PFSK-1 (cell line): ENCODE measurements at regions not wholly inside any gene's neighbourhood (a gene's known extent, or its start where the extent isn't known, plus 50 kb on each side); places are given as distances from the start of the nearest gene placed in this dataset.

ENCODE experiments used
- FOXP2 ChIP-seq: optimal IDR thresholded peaks from 2 replicates; pipeline ENCODE3; 2011; ENCODE audit warnings: borderline replicate concordance, control low read depth, inconsistent platforms; ENCODE audit not compliant: insufficient read depth; ENCODE audit errors: extremely low read length, extremely low read depth
- POLR2AphosphoS5 ChIP-seq: IDR thresholded peaks from 2 replicates; pipeline ENCODE4 v1.6.1; 2012; ENCODE audit warnings: low read depth, mild to moderate bottlenecking, control low read depth, low read length, moderate library complexity
- REST ChIP-seq, 2 experiments: IDR thresholded peaks; 2 replicates each; pipeline versions ENCODE4 v1.6.1 to v1.8.0; 2011 to 2012; ENCODE audit warnings: low read depth in 2 of 2, low read length in 2 of 2, control low read depth in 1 of 2, inconsistent platforms in 1 of 2, mild to moderate bottlenecking in 1 of 2, moderate library complexity in 1 of 2; ENCODE audit not compliant: insufficient read depth in 1 of 2
- SIN3A ChIP-seq: IDR thresholded peaks from 2 replicates; pipeline ENCODE4 v1.6.1; 2012; ENCODE audit warnings: mild to moderate bottlenecking, low read length, moderate library complexity, borderline replicate concordance; ENCODE audit not compliant: insufficient read depth
- TAF1 ChIP-seq: IDR thresholded peaks from 2 replicates; pipeline ENCODE4 v1.6.1; 2012; ENCODE audit warnings: low read length, control low read depth, borderline replicate concordance; ENCODE audit not compliant: insufficient read depth

DNA sequence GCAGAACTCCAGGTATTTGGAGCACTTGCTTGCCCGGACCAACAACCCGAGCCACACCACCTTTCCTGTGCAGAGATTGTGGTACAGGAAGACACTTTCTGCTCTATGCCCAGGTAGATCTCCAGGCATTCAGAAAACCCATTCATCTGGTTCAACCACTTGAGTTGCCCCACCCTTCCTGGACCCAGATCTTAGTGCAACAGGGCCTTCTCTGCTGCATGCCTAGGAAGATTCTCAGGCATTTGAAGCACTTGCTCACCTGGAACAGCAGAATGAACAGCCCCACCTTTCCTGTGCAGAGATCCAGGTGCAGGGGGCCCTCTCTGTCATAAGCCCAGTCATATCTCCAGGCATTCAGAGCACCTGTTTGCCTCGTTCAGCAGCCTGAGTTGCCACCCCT is 412.8 kb upstream of the MGAT4C start:
- TF ChIP-seq TAF1 (no peak), FOXP2 (no peak), POLR2AphosphoS5 (no peak), REST (IDR thresholded peaks at IDR 0.05; ENCODE audit: insufficient read depth in 1 of 2, low read depth in 2 of 2, low read length in 2 of 2) (no peak), SIN3A (no peak)

- no peak for TF ChIP-seq SIN3A
- TF ChIP-seq REST (IDR thresholded peaks at IDR 0.05; ENCODE audit: insufficient read depth in 1 of 2, low read depth in 2 of 2, low read length in 2 of 2) = no peak
- TF ChIP-seq FOXP2 = no peak
- TF ChIP-seq POLR2AphosphoS5 = no peak
- TF ChIP-seq TAF1 = no peak
Measured at GRCh38 chr12:86666316-86666715, 410.1 kb upstream of the MGAT4C start.

GRCh38 chr12:86663716-86664115 is 407.5 kb upstream of the MGAT4C start:
- TF ChIP-seq SIN3A = no peak
- TF ChIP-seq POLR2AphosphoS5 = no peak
- TF ChIP-seq FOXP2 = no peak
- no peak for TF ChIP-seq TAF1
- no peak for TF ChIP-seq REST (IDR thresholded peaks at IDR 0.05; ENCODE audit: insufficient read depth in 1 of 2, low read depth in 2 of 2, low read length in 2 of 2)

DNA sequence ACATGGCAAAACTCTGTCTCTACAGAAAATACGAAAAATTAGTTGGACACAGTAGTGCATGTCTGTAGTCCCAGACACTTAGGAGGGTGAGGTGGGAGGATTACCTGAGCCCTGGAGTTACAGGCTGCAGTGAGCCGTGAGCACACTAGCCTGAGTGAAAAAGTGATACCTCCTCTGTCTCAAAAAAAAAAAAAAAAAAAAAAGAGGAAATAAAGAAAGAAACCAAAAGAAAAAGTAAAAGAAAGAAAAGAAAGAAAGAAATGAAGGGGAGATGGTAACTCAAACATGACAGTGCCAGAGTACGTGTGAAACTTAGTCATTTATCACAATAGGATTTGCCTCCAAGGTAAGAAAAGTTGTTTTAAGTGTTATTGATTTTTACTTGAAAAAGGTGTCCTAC is 407.0 kb upstream of the MGAT4C start:
- TF ChIP-seq REST (IDR thresholded peaks at IDR 0.05; ENCODE audit: insufficient read depth in 1 of 2, low read depth in 2 of 2, low read length in 2 of 2) (no peak), TAF1 (no peak), FOXP2 (no peak), SIN3A (no peak), POLR2AphosphoS5 (no peak)

GRCh38 chr12:86662464-86662863 is 406.3 kb upstream of the MGAT4C start:
- TF ChIP-seq POLR2AphosphoS5 (no peak), TAF1 (no peak), REST (IDR thresholded peaks at IDR 0.05; ENCODE audit: insufficient read depth in 1 of 2, low read depth in 2 of 2, low read length in 2 of 2) (no peak), FOXP2 (no peak), SIN3A (no peak)
